ENCODE measurements at regions not wholly inside any gene's neighbourhood (a gene's known extent, or its start where the extent isn't known, plus 50 kb on each side); places are given as distances from the start of the nearest gene placed in this dataset.

- no peaks in the 10 kb centered on the region for H3K36me3 ChIP-seq (ENCODE audit: insufficient read depth, low read length)
- H3K4me3 ChIP-seq (ENCODE audit: insufficient read depth, low read length) = no peak overlapping the region
- peak; percentile 46 for DNase-seq (ENCODE audit: insufficient read length, low spot score, missing footprints)
- H3K4me1 ChIP-seq (ENCODE audit: insufficient read depth, low read length) = peaks cover 6% of the 10 kb centered on the region
- H3K9me3 ChIP-seq (ENCODE audit: low read depth, low read length) = no peaks in the 10 kb centered on the region
- no peak overlapping the region for H2AFZ ChIP-seq (ENCODE audit: low read length)
- H3K27ac ChIP-seq (ENCODE audit: low read depth, low read length) = no peak overlapping the region
- no peaks in the 10 kb centered on the region for H3K27me3 ChIP-seq (ENCODE audit: insufficient read depth, low read length)
- H4K20me1 ChIP-seq (ENCODE audit: insufficient read depth, low read length) = no peaks in the 10 kb centered on the region
- TF ChIP-seq, protein P1, sequence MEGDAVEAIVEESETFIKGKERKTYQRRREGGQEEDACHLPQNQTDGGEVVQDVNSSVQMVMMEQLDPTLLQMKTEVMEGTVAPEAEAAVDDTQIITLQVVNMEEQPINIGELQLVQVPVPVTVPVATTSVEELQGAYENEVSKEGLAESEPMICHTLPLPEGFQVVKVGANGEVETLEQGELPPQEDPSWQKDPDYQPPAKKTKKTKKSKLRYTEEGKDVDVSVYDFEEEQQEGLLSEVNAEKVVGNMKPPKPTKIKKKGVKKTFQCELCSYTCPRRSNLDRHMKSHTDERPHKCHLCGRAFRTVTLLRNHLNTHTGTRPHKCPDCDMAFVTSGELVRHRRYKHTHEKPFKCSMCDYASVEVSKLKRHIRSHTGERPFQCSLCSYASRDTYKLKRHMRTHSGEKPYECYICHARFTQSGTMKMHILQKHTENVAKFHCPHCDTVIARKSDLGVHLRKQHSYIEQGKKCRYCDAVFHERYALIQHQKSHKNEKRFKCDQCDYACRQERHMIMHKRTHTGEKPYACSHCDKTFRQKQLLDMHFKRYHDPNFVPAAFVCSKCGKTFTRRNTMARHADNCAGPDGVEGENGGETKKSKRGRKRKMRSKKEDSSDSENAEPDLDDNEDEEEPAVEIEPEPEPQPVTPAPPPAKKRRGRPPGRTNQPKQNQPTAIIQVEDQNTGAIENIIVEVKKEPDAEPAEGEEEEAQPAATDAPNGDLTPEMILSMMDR (IDR thresholded peaks at IDR 0.05; ENCODE audit: extremely low read depth, low read depth, low read length) = no peak
- no peak overlapping the region for H3K4me2 ChIP-seq (ENCODE audit: insufficient read depth, low read length)
- no peaks in the 10 kb centered on the region for H3K79me2 ChIP-seq (ENCODE audit: insufficient read depth, low read length)
These were observed 171.8 kb downstream of the CTTN start for GRCh38 chr11:70569996-70570692.

DNA sequence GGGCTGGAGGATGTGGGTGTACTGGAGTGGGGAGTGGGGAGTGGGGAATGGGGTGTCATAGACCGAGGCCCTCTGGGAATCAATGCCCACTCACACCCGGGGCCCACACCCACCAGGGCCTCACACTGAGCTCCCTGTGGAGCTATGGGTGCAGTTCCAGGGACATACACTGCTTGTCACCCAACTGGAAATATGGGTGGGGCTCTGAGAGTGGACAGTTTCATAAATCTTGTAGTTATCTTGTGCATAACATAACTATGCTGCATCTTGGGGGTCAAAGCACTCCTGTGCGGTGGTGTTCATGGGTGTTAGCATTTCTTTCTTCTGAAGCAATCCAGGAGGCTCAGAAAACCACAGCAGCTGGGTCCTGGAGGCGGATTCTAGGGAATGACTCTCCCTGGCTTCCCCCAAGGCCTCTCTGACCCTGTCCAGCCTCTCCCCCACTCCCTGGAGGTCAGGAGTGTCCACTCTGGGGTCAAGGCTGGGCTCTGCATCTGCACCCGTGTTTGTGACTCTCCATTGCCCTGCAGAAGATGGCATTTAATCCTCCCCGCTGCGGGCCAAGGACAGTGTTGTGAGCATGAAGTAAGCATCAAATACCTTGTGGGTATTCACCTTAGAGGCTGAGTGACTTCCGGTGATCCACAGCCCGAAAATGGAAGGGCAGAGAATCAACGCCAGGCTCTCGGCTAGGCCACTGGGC, 172.5 kb downstream of the CTTN start:
- DNase-seq (ENCODE audit: insufficient read length, low spot score, missing footprints) = peak; percentile 57
- TF ChIP-seq, protein P1 (IDR thresholded peaks at IDR 0.05; ENCODE audit: extremely low read depth, low read depth, low read length) = no peak
- no peak overlapping the region for H3K4me2 ChIP-seq (ENCODE audit: insufficient read depth, low read length)
- peaks cover 6% of the 10 kb centered on the region for H3K4me1 ChIP-seq (ENCODE audit: insufficient read depth, low read length)
- H3K27ac ChIP-seq (ENCODE audit: low read depth, low read length) = no peak overlapping the region
- H3K9me3 ChIP-seq (ENCODE audit: low read depth, low read length) = no peaks in the 10 kb centered on the region
- H3K36me3 ChIP-seq (ENCODE audit: insufficient read depth, low read length) = no peaks in the 10 kb centered on the region
- no peaks in the 10 kb centered on the region for H4K20me1 ChIP-seq (ENCODE audit: insufficient read depth, low read length)
- H3K27me3 ChIP-seq (ENCODE audit: insufficient read depth, low read length) = no peaks in the 10 kb centered on the region
- no peaks in the 10 kb centered on the region for H3K79me2 ChIP-seq (ENCODE audit: insufficient read depth, low read length)
- H2AFZ ChIP-seq (ENCODE audit: low read length) = no peak overlapping the region
- H3K4me3 ChIP-seq (ENCODE audit: insufficient read depth, low read length) = no peak overlapping the region

DNA sequence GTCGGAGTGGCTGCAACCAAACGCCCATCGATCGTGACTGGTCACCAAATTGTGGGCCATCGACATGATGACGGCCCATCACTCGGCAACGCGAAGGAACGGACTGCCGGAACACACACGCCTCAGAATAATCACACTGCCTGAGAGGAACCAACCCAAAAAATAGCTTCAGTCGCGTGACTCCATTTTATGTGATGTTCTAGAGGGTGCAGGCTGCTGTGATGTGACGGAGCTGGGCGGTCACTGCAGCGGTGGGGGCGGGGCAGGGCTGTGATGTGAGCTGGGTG, 174.6 kb downstream of the CTTN start:
- Histone ChIP-seq H3K4me2 (ENCODE audit: insufficient read depth, low read length) (no peak overlapping the region), H3K9me3 (ENCODE audit: low read depth, low read length) (no peaks in the 10 kb centered on the region), H3K4me1 (ENCODE audit: insufficient read depth, low read length) (peaks cover 2% of the 10 kb centered on the region), H3K79me2 (ENCODE audit: insufficient read depth, low read length) (no peaks in the 10 kb centered on the region), H3K27ac (ENCODE audit: low read depth, low read length) (no peak overlapping the region), H4K20me1 (ENCODE audit: insufficient read depth, low read length) (no peaks in the 10 kb centered on the region), H3K27me3 (ENCODE audit: insufficient read depth, low read length) (no peaks in the 10 kb centered on the region), H3K4me3 (ENCODE audit: insufficient read depth, low read length) (no peak overlapping the region), H3K36me3 (ENCODE audit: insufficient read depth, low read length) (no peaks in the 10 kb centered on the region), H2AFZ (ENCODE audit: low read length) (no peak overlapping the region)
- DNase-seq (ENCODE audit: insufficient read length, low spot score, missing footprints) = no peak
- TF ChIP-seq, protein P1 (IDR thresholded peaks at IDR 0.05; ENCODE audit: extremely low read depth, low read depth, low read length) = no peak

- Histone ChIP-seq H3K27ac (ENCODE audit: low read depth, low read length) (no peak overlapping the region), H3K4me2 (ENCODE audit: insufficient read depth, low read length) (no peak overlapping the region), H4K20me1 (ENCODE audit: insufficient read depth, low read length) (no peaks in the 10 kb centered on the region), H3K9me3 (ENCODE audit: low read depth, low read length) (no peaks in the 10 kb centered on the region), H3K36me3 (ENCODE audit: insufficient read depth, low read length) (no peaks in the 10 kb centered on the region), H2AFZ (ENCODE audit: low read length) (no peak overlapping the region), H3K4me3 (ENCODE audit: insufficient read depth, low read length) (no peak overlapping the region), H3K4me1 (ENCODE audit: insufficient read depth, low read length) (peaks cover under 1% of the 10 kb centered on the region), H3K79me2 (ENCODE audit: insufficient read depth, low read length) (no peaks in the 10 kb centered on the region), H3K27me3 (ENCODE audit: insufficient read depth, low read length) (no peaks in the 10 kb centered on the region)
- DNase-seq (ENCODE audit: insufficient read length, low spot score, missing footprints) = peak; percentile 59
- TF ChIP-seq, protein P1 (IDR thresholded peaks at IDR 0.05; ENCODE audit: extremely low read depth, low read depth, low read length) = no peak
These were observed 175.4 kb downstream of the CTTN start for GRCh38 chr11:70573701-70574151.

Measured in osteoblast (primary cell).